Heart right ventricle (tissue), 16 donors: ENCODE measurements at regions not wholly inside any gene's neighbourhood (a gene's known extent, or its start where the extent isn't known, plus 50 kb on each side); places are given as distances from the start of the nearest gene placed in this dataset.

Source experiments
- ATAC-seq, 8 donors: fragments of 200-7000 bp; cut with Tn5 transposase; one replicate each; pipeline ENCODE4 v1.9.1; 2020; ENCODE audit warnings: mild to moderate bottlenecking in 8 of 8, moderate library complexity in 8 of 8, moderate number of reproducible peaks in 1 of 8
- DNase-seq, 2 donors: peaks; one replicate each; pipeline ENCODE4 v3.0.0-alpha.2; 2020
- H3K27ac ChIP-seq, 10 donors: fragments of 200-600 bp; sonication (generic) in 2 of 10; one replicate each; pipeline versions ENCODE4 v1.5.0 to v1.8.0; 2020 to 2022; ENCODE audit warnings: mild to moderate bottlenecking in 3 of 10
- H3K27me3 ChIP-seq, 7 donors: fragments of 200-600 bp; one replicate each; pipeline ENCODE4 v1.8.0; 2021 to 2022; ENCODE audit warnings: mild to moderate bottlenecking in 2 of 7
- H3K36me3 ChIP-seq, 9 donors: fragments of 200-600 bp; sonication (generic) in 1 of 9; one replicate each; pipeline versions ENCODE4 v1.5.0 to v1.8.0; 2020 to 2022; ENCODE audit warnings: mild to moderate bottlenecking in 2 of 9
- H3K4me1 ChIP-seq, 9 donors: fragments of 200-600 bp; sonication (generic) in 1 of 9; one replicate each; pipeline versions ENCODE4 v1.5.0 to v1.8.0; 2020 to 2022; ENCODE audit warnings: mild to moderate bottlenecking in 4 of 9
- H3K4me3 ChIP-seq, 10 donors: fragments of 200-600 bp; sonication (generic) in 2 of 10; one replicate each; pipeline versions ENCODE4 v1.5.0 to v1.8.0; 2020 to 2022; ENCODE audit warnings: mild to moderate bottlenecking in 7 of 10, moderate library complexity in 2 of 10
- H3K9me3 ChIP-seq, 11 donors: fragments of 200-600 bp in 10 of 11; sonication (generic) in 2 of 11; one replicate each; pipeline versions ENCODE4 v1.5.0 to v1.8.0; 2013 to 2022; ENCODE audit warnings: mild to moderate bottlenecking in 2 of 11, control low read depth in 1 of 11, moderate library complexity in 1 of 11
- CTCF ChIP-seq, 9 donors: fragments of 200-600 bp; sonication (generic) in 2 of 9; IDR thresholded peaks; one replicate each; pipeline versions ENCODE4 v1.5.0 to v1.8.0; 2021 to 2022; ENCODE audit warnings: antibody characterized with exemption in 9 of 9, mild to moderate bottlenecking in 5 of 9, moderate library complexity in 1 of 9
- WGBS, 2 donors: extraction: QIAGEN DNeasy Blood & Tissue Kit; methylation state at CpG; one replicate each; pipeline ENCODE4 v1.1.7; 2013; ENCODE audit warnings: inconsistent platforms in 1 of 2; 5-methylcytosine and 5-hydroxymethylcytosine counted together
- intact Hi-C, 10 donors: fragments of 100-400 bp; cut with DNase I; formaldehyde crosslinking; loops; one replicate each; pipeline versions ENCODE4 v1.11.1 to v1.14.2; 2022
- donor health status: Arrhythmogenic right ventricular cardiomyopathy.
- donor health status: ischemic (EF 13 %, LVEDD 7.1; RV severe dilation, severe dysfunction).
- donor health status: healthy with polysubstance abuse.
- donor health status: DM: no; HTN: yes; CAD: no.
- donor health status: DM: no; HTN: no; CAD: no.
- donor health status: ischemic (EF 25% LVEDD 6.9; RV normal size, moderate dysfunction).
- donor health status: ischemic (EF 25% LVEDD 5.7; RV mildly dilated, moderate dysfunction).
- donor health status: healthy.
- donor health status: DM: yes; HTN: yes; CAD: no.
- donor health status: Ischemic cardiomyopathy.
- donor health status: ischemic (EF 35%, LVEDD 5.7; RV mildly dilated, moderate dysfunction).
- donor health status: nonischemic (EF 11% LVEDD 7.7; RV severe dilation, severe dysfunction).
- donor health status: DM: yes; HTN: yes; CAD: no.
- donor health status: PGD.
- donor health status: ischemic (EF 29% LVEDD 5.4; RV normal size, mild dysfunction).
- donor health status: nonischemic (EF 23%, LVEDD 6.1; RV moderate dilation, normal function).

DNA sequence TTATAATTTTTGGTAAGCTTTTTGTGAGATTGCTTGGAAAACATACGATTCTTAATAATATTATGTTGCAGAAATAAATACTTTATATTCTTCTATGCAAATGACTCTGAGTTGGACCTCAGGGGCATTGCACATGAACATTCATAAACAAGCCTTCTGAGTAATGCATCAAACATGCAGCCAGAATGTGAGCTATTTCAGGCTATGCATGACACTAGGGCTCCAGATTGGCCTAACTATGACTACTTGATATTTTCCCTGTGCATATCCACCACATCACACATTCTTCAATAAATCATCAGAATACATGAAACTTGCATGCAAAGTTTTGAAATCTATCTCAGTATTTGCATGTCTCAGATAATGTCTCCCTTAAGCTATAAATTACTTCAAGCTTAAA lies 560.1 kb downstream of the CDY2B start:
- no peaks in the 10 kb centered on the region for H3K36me3 ChIP-seq
- no peak overlapping the region for H3K4me3 ChIP-seq
- WGBS, 2 donors = 63 to 65% methylated on average over 1 of the region's 1 CpG
- no peaks in the 10 kb centered on the region for H3K4me1 ChIP-seq
- no peak for DNase-seq
- H3K27ac ChIP-seq = no peak overlapping the region
- no peak for TF ChIP-seq CTCF (IDR thresholded peaks at IDR 0.05)
- ATAC-seq = no peak
- peaks cover 0 to 3% (median 0%) of the 10 kb centered on the region in 11 donors for H3K9me3 ChIP-seq
- H3K27me3 ChIP-seq = no peaks in the 10 kb centered on the region
- intact Hi-C loops = no loop called here

GRCh38 chrY:17318631-17319030 lies 561.4 kb downstream of the CDY2B start:
- Histone ChIP-seq H3K27ac (no peak overlapping the region), H3K9me3 (peaks cover 0 to 4% (median 0%) of the 10 kb centered on the region in 11 donors), H3K36me3 (no peaks in the 10 kb centered on the region), H3K4me1 (no peaks in the 10 kb centered on the region), H3K4me3 (no peak overlapping the region), H3K27me3 (no peaks in the 10 kb centered on the region)
- WGBS, 2 donors = 81 to 83% methylated on average over 2 of the region's 2 CpGs
- DNase-seq = no peak
- intact Hi-C loops = no loop called here
- TF ChIP-seq CTCF (IDR thresholded peaks at IDR 0.05) = no peak
- no peak for ATAC-seq

GRCh38 chrY:17277056-17277455 lies 603.0 kb downstream of the CDY2B start:
- Histone ChIP-seq H3K4me1 (no peaks in the 10 kb centered on the region), H3K9me3 (no peaks in the 10 kb centered on the region), H3K4me3 (no peak overlapping the region), H3K36me3 (no peaks in the 10 kb centered on the region), H3K27ac (no peak overlapping the region), H3K27me3 (no peaks in the 10 kb centered on the region)
- DNase-seq (no peak), ATAC-seq (no peak)
- intact Hi-C loops = no loop called here
- no peak for TF ChIP-seq CTCF (IDR thresholded peaks at IDR 0.05)

DNA sequence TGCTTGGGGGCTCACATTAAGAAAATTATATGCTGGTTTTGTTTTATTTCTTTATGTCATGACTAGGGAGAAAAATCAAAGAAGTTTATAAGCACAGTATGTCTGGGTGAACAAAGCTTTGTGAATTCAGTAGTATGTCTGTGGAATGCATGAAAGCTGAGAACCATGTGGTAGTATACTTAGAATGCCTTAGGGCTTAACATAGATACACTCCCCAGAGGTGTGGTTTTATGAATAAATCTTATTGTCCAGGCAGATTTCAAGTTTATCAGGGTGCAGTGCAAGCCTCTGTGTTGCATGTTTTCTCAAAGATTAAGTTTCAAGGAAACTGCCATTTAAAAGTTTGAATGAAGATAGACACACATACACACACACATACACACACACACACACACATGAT lies 620.5 kb downstream of the CDY2B start:
- Histone ChIP-seq H3K4me1 (no peaks in the 10 kb centered on the region), H3K27me3 (no peaks in the 10 kb centered on the region), H3K9me3 (no peaks in the 10 kb centered on the region), H3K27ac (no peak overlapping the region), H3K4me3 (no peak overlapping the region), H3K36me3 (no peaks in the 10 kb centered on the region)
- ATAC-seq = no peak
- intact Hi-C loops = no loop called here
- DNase-seq = no peak
- no peak for TF ChIP-seq CTCF (IDR thresholded peaks at IDR 0.05)

DNA sequence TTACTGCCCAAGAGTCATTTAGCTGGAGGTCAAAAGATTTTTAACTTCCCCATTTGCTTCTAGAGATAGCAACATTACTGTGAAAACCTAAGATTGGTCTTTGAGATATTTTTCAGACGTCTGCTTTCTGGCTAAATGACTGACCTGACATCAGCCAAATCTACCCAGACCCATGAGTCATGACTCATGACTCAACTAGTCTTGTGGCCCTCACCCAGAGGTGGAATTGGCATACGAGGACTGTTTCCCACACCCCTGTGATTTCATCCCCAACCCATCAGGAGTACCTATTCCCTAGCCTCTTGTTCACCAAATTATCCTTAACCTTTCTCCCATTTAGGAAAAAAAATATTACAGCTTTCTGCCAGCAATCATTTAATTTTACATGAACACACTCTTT lies 641.6 kb downstream of the CDY2B start:
- 21 to 37% methylated on average over 2 of the region's 2 CpGs for WGBS, 2 donors
- ATAC-seq (no peak), DNase-seq (no peak)
- no peaks in the 10 kb centered on the region for H3K9me3 ChIP-seq
- no peak overlapping the region for H3K27ac ChIP-seq
- no peaks in the 10 kb centered on the region for H3K27me3 ChIP-seq
- H3K36me3 ChIP-seq = no peaks in the 10 kb centered on the region
- H3K4me3 ChIP-seq = no peak overlapping the region
- TF ChIP-seq CTCF (IDR thresholded peaks at IDR 0.05) = no peak
- no peaks in the 10 kb centered on the region for H3K4me1 ChIP-seq
- intact Hi-C loops = no loop called here
